NB4 (cell line): ENCODE measurements at regions not wholly inside any gene's neighbourhood (a gene's known extent, or its start where the extent isn't known, plus 50 kb on each side); places are given as distances from the start of the nearest gene placed in this dataset.

ENCODE experiments used
- CTCF ChIP-seq: IDR thresholded peaks from one replicate; pipeline ENCODE4 v1.5.1; 2012; ENCODE audit warnings: low read depth, low read length
- MYC ChIP-seq: IDR thresholded peaks from 2 replicates; pipeline ENCODE4 v1.6.1; 2011; ENCODE audit warnings: low read depth, low read length
- POLR2A ChIP-seq: IDR thresholded peaks from 2 replicates; pipeline ENCODE4 v1.6.1; 2011; ENCODE audit warnings: mild to moderate bottlenecking; ENCODE audit not compliant: insufficient read length; ENCODE audit errors: extremely low read depth
- TF ChIP-seq, protein P1 (sequence below): IDR thresholded peaks from 2 replicates; pipeline ENCODE4 v1.6.1; 2011; ENCODE audit warnings: low read depth, low read length

- no peak for TF ChIP-seq CTCF
- TF ChIP-seq POLR2A, result no peak
- TF ChIP-seq, protein P1, sequence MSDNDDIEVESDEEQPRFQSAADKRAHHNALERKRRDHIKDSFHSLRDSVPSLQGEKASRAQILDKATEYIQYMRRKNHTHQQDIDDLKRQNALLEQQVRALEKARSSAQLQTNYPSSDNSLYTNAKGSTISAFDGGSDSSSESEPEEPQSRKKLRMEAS, result no peak
- TF ChIP-seq MYC, result no peak
These were observed 435.1 kb upstream of the PCDH20 start for GRCh38 chr13:61850794-61851193.
